ENCODE measurements at regions not wholly inside any gene's neighbourhood (a gene's known extent, or its start where the extent isn't known, plus 50 kb on each side); places are given as distances from the start of the nearest gene placed in this dataset.

DNA sequence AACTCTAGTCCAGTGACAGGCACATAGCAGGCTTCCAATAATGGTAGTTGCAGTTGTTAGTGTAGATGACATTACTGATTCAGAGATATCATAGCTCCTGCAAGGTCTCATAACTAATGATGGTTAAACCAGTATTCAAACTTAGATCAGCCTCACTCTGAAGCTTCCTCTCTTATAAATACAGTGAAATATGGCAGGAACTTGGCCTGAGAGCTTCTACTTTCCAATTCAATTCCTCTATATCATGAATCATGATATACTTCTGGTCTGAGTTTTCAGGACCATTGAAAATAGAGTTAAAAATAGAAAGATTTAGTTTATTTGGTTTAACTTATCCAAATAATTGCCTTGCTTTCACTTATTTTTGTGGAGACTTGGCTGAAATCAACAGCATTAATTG is 167.5 kb upstream of the NOVA1 start:
- no peak for ATAC-seq
- Histone ChIP-seq H3K27ac (peak overlapping the region in 1 of 4 donors; percentile 25), H3K36me3 (no peaks in the 10 kb centered on the region), H3K4me1 (peaks cover 0 to 13% (median 2%) of the 10 kb centered on the region in 3 donors), H3K4me3 (no peak overlapping the region), H3K27me3 (no peaks in the 10 kb centered on the region), H3K9me3 (no peaks in the 10 kb centered on the region)
- no peak for TF ChIP-seq POLR2AphosphoS5 (IDR thresholded peaks at IDR 0.05)
- TF ChIP-seq, protein P1, sequence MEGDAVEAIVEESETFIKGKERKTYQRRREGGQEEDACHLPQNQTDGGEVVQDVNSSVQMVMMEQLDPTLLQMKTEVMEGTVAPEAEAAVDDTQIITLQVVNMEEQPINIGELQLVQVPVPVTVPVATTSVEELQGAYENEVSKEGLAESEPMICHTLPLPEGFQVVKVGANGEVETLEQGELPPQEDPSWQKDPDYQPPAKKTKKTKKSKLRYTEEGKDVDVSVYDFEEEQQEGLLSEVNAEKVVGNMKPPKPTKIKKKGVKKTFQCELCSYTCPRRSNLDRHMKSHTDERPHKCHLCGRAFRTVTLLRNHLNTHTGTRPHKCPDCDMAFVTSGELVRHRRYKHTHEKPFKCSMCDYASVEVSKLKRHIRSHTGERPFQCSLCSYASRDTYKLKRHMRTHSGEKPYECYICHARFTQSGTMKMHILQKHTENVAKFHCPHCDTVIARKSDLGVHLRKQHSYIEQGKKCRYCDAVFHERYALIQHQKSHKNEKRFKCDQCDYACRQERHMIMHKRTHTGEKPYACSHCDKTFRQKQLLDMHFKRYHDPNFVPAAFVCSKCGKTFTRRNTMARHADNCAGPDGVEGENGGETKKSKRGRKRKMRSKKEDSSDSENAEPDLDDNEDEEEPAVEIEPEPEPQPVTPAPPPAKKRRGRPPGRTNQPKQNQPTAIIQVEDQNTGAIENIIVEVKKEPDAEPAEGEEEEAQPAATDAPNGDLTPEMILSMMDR (IDR thresholded peaks at IDR 0.05), result no peak
- no peak for TF ChIP-seq POLR2A (IDR thresholded peaks at IDR 0.05)
- no peak for TF ChIP-seq EP300 (IDR thresholded peaks at IDR 0.05)

DNA sequence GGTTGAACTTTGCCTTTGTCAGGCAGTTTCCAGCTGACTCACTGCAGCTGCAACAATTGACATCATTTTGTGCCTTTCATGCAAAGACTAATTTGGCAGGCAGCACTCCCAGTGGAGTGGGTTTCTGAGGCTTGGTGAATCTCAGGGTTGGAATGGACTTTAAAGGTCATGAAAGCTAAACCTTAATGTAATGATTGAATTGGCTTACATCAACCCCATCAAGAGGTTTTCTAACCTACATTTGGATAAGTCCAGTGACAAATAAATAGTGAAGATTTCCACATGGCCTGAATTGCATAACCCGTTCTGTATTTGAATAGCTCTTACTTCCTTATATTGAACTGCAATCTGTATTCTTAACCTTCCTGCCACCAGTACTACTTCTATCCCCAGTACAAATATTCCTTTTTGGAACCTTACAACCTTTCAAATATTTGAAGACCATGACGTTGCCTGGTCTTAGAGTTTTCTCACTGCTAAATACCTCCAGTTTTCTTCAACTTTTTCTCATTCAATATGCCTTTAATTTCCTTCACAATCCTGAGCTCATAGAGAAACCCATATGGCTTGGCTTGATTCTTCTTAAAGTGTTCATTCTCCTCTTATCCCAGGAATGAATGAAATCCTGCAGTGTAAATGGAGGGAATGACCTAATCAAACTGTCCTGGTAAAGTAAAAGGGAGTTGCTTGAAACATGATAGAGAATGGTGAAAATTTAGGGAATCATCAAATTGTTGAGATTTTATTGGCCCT is 168.1 kb upstream of the NOVA1 start:
- TF ChIP-seq POLR2A (IDR thresholded peaks at IDR 0.05), result no peak
- Histone ChIP-seq H3K4me1 (peaks cover 0 to 13% (median 2%) of the 10 kb centered on the region in 3 donors), H3K27me3 (no peaks in the 10 kb centered on the region), H3K4me3 (no peak overlapping the region), H3K27ac (peak overlapping the region in 2 of 4 donors; percentile 25 to 40), H3K9me3 (no peaks in the 10 kb centered on the region), H3K36me3 (no peaks in the 10 kb centered on the region)
- peak; percentile 84 for ATAC-seq
- WGBS, 2 donors (ENCODE audit: low coverage in 1 of 2), result 20 to 26% methylated on average over 2 of the region's 2 CpGs

DNA sequence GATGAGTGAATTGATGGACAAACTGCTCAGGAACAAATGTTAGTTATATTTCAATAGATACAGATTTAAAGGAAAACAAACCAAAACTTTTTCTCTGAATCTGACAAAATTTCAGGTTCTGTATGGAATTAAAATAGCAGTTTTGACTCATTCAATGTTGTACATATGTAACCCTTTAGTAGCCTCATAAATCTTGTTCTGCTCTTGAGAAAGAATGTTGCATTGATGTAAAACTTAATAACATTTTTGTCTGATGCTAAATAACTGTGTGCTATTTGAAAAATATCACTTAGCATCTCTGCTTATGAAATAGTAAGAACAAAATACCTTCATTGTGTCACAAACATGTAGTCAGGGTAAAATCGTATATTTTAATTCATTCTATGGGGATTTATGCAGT is 168.9 kb upstream of the NOVA1 start:
- no peaks in the 10 kb centered on the region for H3K36me3 ChIP-seq
- no peak overlapping the region for H3K4me3 ChIP-seq
- no peaks in the 10 kb centered on the region for H3K9me3 ChIP-seq
- no peak for TF ChIP-seq POLR2A (IDR thresholded peaks at IDR 0.05)
- TF ChIP-seq, protein P1 (IDR thresholded peaks at IDR 0.05), result no peak
- no peak for TF ChIP-seq EP300 (IDR thresholded peaks at IDR 0.05)
- H3K4me1 ChIP-seq, result peaks cover 0 to 13% (median 2%) of the 10 kb centered on the region in 3 donors
- H3K27ac ChIP-seq, result no peak overlapping the region
- H3K27me3 ChIP-seq, result no peaks in the 10 kb centered on the region
- 63 to 72% methylated on average over 1 of the region's 1 CpG for WGBS, 2 donors (ENCODE audit: low coverage in 1 of 2)
- no peak for ATAC-seq

DNA sequence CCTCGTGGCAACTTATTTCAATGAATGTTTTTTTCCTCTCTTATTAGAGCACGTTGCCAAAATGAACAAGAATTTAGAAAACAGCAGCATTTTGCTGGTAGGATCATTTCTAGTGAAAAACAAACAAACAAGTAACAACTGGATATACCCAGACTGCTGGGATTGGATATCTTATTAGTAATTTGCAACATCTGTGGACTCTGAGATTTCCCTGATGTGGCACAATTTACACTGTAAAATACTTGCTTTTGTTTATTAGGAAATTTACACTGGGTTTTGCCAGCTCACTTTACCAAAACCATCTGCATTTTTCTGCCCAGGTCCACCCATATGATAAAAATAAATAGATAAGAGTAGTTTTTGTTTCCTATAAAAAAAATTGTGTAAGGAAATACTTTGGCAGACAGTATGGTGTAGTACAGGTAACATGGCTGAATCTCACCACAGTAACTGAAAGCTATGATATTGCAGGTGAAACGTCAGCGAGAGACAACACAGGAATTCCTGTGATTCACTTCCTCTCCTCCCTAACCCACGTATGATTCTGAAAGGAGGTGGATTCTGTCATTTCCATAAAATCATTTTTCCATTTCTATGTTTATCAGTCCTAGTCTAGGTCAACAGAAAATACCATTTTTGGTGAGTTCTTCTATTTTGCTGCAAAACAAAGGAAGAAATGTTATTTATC is 176.2 kb upstream of the NOVA1 start:
- H3K36me3 ChIP-seq, result no peaks in the 10 kb centered on the region
- TF ChIP-seq, protein P1 (IDR thresholded peaks at IDR 0.05), result no peak
- TF ChIP-seq EP300 (IDR thresholded peaks at IDR 0.05) (no peak), POLR2AphosphoS5 (IDR thresholded peaks at IDR 0.05) (no peak), POLR2A (IDR thresholded peaks at IDR 0.05) (no peak)
- H3K27ac ChIP-seq, result no peak overlapping the region
- H3K4me3 ChIP-seq, result no peak overlapping the region
- 51 to 52% methylated on average over 5 of the region's 5 CpGs for WGBS, 2 donors (ENCODE audit: low coverage in 1 of 2)
- no peaks in the 10 kb centered on the region for H3K27me3 ChIP-seq
- H3K9me3 ChIP-seq, result no peaks in the 10 kb centered on the region
- no peaks in the 10 kb centered on the region for H3K4me1 ChIP-seq
- ATAC-seq, result no peak

DNA sequence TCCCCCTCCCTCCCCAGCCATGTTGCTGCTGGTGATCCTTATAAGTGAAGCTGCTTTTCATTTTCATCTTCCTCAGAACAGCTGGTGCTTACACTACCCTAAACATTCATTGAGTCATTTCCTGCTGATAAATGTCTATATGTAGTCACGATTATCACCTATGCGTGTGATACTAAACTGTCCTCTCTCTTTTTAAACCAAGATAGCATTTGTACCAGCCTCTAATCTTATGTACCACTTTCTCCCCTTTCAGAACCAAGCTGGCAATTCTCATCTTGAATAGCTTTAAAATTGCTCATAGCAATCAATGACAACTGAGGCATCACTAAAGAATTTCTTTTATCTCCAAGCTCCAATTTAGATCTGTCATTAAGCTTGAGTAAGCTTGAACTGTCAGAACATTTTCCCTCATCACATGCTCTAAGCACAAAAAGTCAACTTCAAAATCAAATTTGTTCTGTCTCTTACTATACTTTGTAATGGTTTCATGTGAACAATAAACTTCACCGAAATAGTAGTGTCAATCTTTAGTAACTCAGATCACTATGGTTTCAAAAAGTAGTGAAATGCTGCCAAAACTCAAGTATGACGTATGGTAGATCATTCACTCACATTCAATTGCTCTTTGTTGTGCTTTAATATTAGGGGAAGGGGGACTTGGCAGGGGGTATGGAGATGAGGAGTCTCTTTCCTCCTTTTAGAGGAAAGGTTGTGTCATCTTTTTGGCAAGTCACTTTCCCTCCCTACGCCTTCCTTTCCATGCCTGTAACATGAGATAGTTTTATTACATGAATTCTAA is 178.1 kb upstream of the NOVA1 start:
- WGBS, 2 donors (ENCODE audit: low coverage in 1 of 2), result 45 to 51% methylated on average over 5 of the region's 5 CpGs

More for the DNA sequence above, 178.1 kb upstream of the NOVA1 start:
- H3K36me3 ChIP-seq, result no peaks in the 10 kb centered on the region
- no peaks in the 10 kb centered on the region for H3K9me3 ChIP-seq
- no peaks in the 10 kb centered on the region for H3K4me1 ChIP-seq
- no peak overlapping the region for H3K27ac ChIP-seq
- TF ChIP-seq EP300 (IDR thresholded peaks at IDR 0.05) (no peak), POLR2AphosphoS5 (IDR thresholded peaks at IDR 0.05) (no peak), POLR2A (IDR thresholded peaks at IDR 0.05) (no peak)
- TF ChIP-seq, protein P1 (IDR thresholded peaks at IDR 0.05), result no peak
- ATAC-seq, result peak; percentile 39
- no peak overlapping the region for H3K4me3 ChIP-seq
- H3K27me3 ChIP-seq, result no peaks in the 10 kb centered on the region

Data from gastroesophageal sphincter (tissue), 4 donors.